ENCODE measurements at regions not wholly inside any gene's neighbourhood (a gene's known extent, or its start where the extent isn't known, plus 50 kb on each side); places are given as distances from the start of the nearest gene placed in this dataset.
A peak's percentile ranks its signal among the peaks of the same experiment; 100 is the strongest.

DNA sequence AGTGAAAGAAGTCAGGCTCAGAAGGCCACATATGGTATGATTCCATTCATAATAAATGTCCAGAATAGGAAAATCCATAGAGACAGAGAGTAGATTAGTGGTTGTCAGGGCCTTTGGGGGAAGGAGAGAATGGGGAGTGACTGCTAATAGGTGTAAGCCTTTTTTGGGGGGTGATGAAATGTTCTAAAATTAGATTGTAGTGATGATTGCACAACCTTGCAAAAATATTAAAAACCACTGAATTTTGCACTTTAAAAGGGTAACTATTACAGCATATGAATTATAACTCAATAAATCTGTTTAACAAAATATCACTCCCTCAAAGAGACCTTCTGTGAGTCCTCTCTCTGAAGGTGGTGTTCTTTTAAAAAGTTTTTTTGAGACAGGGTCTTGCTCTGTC is 72.3 kb upstream of the GRK3 start:
- intact Hi-C loops (cut with micrococcal nuclease; ENCODE audit: unreplicated experiment) = no loop called here
- POLR2A ChIA-PET = no interaction called here
- H3K4me2 ChIP-seq (ENCODE audit: low read depth, low read length) = no peak overlapping the region
- no peak overlapping the region for H3K9ac ChIP-seq (ENCODE audit: insufficient read depth, low read depth, low read length)
- no peak overlapping the region for H3K27ac ChIP-seq (ENCODE audit: extremely low read length, insufficient read depth, low read length)
- no peaks in the 10 kb centered on the region for H4K20me1 ChIP-seq (ENCODE audit: insufficient read depth, low read length)
- H3K4me3 ChIP-seq (replicated peaks in 1 of 3; ENCODE audit: insufficient read depth in 1 of 3, low read depth in 2 of 3, low read length in 3 of 3) = no peak overlapping the region
- H3K36me3 ChIP-seq (replicated peaks in 1 of 2; ENCODE audit: control insufficient read depth in 1 of 2, insufficient read depth in 2 of 2, low read length in 2 of 2) = no peaks in the 10 kb centered on the region
- no peak for FAIRE-seq
- in situ Hi-C loops (cut with HindIII; ENCODE audit: extremely low pct_ligation_motif_present, low pct_unique_long_range_greater_than_20kb) = no loop called here
- H3K9me3 ChIP-seq (ENCODE audit: low read length) = no peaks in the 10 kb centered on the region
- BruUV-seq (replicated peaks) = no TSS peak
- no peaks in the 10 kb centered on the region for H3K27me3 ChIP-seq (ENCODE audit: control insufficient read depth in 1 of 2, insufficient read depth in 2 of 2, low read length in 2 of 2)
- TF ChIP-seq ZBTB2 (CRISPR knock-in tag; IDR thresholded peaks at IDR 0.05; ENCODE audit: low read depth) (no peak), CEBPB (IDR thresholded peaks at IDR 0.05; ENCODE audit: borderline replicate concordance, low read depth, low read length) (0 out of 2 replicates have a peak, but pooled peaks have one; percentile 57)
- H3K79me2 ChIP-seq (ENCODE audit: insufficient read depth, low read length) = no peaks in the 10 kb centered on the region
- CTCF ChIA-PET (ENCODE audit: low intra/inter-chr PET ratio, low total read pairs) = no interaction called here
- no peak overlapping the region for H2AFZ ChIP-seq (ENCODE audit: low read length)
- no peak for DNase-seq (ENCODE audit: low spot score)
- H3K4me1 ChIP-seq (ENCODE audit: insufficient read depth, low read length) = peaks cover 14% of the 10 kb centered on the region
- no peak for ATAC-seq

DNA sequence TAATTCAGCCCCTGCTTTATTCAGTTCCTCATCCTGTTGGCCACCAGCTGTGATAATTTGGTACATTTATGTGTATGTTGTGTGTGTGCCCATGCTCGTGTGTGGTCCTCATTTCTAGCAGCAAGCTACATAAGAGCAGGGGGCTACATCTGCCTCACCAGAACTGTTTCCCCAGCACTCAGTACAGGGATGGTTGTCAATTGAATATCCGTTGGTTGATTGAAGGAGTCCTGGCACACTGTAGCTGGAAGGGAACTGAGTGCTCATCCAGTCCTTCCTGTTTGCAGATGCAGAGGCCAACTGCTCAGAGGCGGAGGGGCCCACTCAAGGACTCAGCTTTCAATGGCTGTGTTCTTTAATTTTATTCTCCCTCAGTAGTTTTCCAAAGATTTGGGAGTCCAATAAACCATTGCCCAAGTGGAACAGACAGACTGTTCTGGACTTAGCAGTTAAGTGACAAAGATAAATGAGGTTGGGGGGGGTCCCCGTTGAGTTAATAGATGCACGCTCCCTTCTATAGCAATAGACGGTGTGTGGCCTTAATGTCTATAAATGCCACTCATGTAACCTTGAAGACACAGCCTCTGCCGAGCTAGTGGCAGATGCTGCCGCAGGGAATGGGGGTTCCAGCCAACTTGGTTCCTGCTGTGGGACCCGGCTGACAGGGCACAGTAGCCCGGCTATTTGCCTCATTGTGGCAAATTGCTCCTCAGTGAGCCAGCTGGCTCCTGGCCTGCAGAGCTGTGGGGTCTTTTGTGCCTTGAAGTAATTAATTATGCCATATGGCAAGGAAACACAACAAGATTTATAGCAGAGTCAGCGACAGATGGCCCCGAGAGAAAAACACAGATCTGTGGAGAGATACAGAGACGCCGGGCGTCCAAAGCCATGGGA is 71.4 kb upstream of the GRK3 start:
- CTCF ChIA-PET (ENCODE audit: low intra/inter-chr PET ratio, low total read pairs) = no interaction called here
- Histone ChIP-seq H3K9ac (ENCODE audit: insufficient read depth, low read depth, low read length) (no peak overlapping the region), H3K36me3 (replicated peaks in 1 of 2; ENCODE audit: control insufficient read depth in 1 of 2, insufficient read depth in 2 of 2, low read length in 2 of 2) (no peaks in the 10 kb centered on the region), H2AFZ (ENCODE audit: low read length) (no peak overlapping the region), H3K27me3 (ENCODE audit: control insufficient read depth in 1 of 2, insufficient read depth in 2 of 2, low read length in 2 of 2) (no peaks in the 10 kb centered on the region), H3K4me1 (ENCODE audit: insufficient read depth, low read length) (peaks cover 5% of the 10 kb centered on the region; the same call in 1 of the 2 replicates), H4K20me1 (ENCODE audit: insufficient read depth, low read length) (0 out of 2 replicates have a peak, but pooled peaks cover 4% of the 10 kb centered on the region), H3K27ac (ENCODE audit: extremely low read length, insufficient read depth, low read length) (no peak overlapping the region), H3K4me2 (ENCODE audit: low read depth, low read length) (no peak overlapping the region), H3K79me2 (ENCODE audit: insufficient read depth, low read length) (no peaks in the 10 kb centered on the region), H3K4me3 (replicated peaks in 1 of 3; ENCODE audit: insufficient read depth in 1 of 3, low read depth in 2 of 3, low read length in 3 of 3) (no peak overlapping the region), H3K9me3 (ENCODE audit: low read length) (no peaks in the 10 kb centered on the region)
- intact Hi-C loops (cut with micrococcal nuclease; ENCODE audit: unreplicated experiment) = no loop called here
- in situ Hi-C loops (cut with HindIII; ENCODE audit: extremely low pct_ligation_motif_present, low pct_unique_long_range_greater_than_20kb) = no loop called here
- BruUV-seq (replicated peaks) = no TSS peak
- WGBS (ENCODE audit: low lambda C conversion rate) = 97% methylated on average over 12 of the region's 15 CpGs
- DNase-seq (ENCODE audit: low spot score) (no peak), FAIRE-seq (no peak), ATAC-seq (no peak)
- POLR2A ChIA-PET = no interaction called here
- TF ChIP-seq HDAC2 (CRISPR knock-in tag; IDR thresholded peaks at IDR 0.05) (no peak), U2AF2 (IDR thresholded peaks at IDR 0.05; ENCODE audit: low read depth, low read length) (no peak), E2F1 (CRISPR knock-in tag; IDR thresholded peaks at IDR 0.05) (no peak), PAF1 (CRISPR knock-in tag; IDR thresholded peaks at IDR 0.05) (no peak), ZFP41 (CRISPR knock-in tag; IDR thresholded peaks at IDR 0.05; ENCODE audit: borderline replicate concordance) (no peak), ZNF552 (CRISPR knock-in tag; IDR thresholded peaks at IDR 0.05; ENCODE audit: borderline replicate concordance) (no peak), SMAD3 (CRISPR knock-in tag; IDR thresholded peaks at IDR 0.05) (no peak), ZNF788 (CRISPR knock-in tag; IDR thresholded peaks at IDR 0.05; ENCODE audit: borderline replicate concordance) (no peak), SKI (IDR thresholded peaks at IDR 0.05; ENCODE audit: partially characterized antibody) (no peak), ZNF75D (CRISPR knock-in tag; IDR thresholded peaks at IDR 0.05; ENCODE audit: borderline replicate concordance) (no peak), SMARCC2 (IDR thresholded peaks at IDR 0.05) (no peak), SIX4 (CRISPR knock-in tag; IDR thresholded peaks at IDR 0.05) (no peak)
- TF ChIP-seq, protein P1, sequence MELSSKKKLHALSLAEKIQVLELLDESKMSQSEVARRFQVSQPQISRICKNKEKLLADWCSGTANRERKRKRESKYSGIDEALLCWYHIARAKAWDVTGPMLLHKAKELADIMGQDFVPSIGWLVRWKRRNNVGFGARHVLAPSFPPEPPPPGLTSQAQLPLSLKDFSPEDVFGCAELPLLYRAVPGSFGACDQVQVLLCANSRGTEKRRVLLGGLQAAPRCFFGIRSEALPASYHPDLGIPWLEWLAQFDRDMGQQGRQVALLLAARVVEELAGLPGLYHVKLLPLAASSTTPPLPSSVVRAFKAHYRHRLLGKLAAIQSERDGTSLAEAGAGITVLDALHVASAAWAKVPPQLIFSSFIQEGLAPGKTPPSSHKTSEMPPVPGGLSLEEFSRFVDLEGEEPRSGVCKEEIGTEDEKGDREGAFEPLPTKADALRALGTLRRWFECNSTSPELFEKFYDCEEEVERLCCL (CRISPR knock-in tag; IDR thresholded peaks at IDR 0.05; ENCODE audit: borderline replicate concordance) = no peak

Data from HepG2 (cell line).